NB4 (cell line): ENCODE measurements at regions not wholly inside any gene's neighbourhood (a gene's known extent, or its start where the extent isn't known, plus 50 kb on each side); places are given as distances from the start of the nearest gene placed in this dataset.

Experiments used
- CTCF ChIP-seq: IDR thresholded peaks from one replicate; pipeline ENCODE4 v1.5.1; 2012; ENCODE audit warnings: low read depth, low read length
- MYC ChIP-seq: IDR thresholded peaks from 2 replicates; pipeline ENCODE4 v1.6.1; 2011; ENCODE audit warnings: low read depth, low read length

GRCh38 chr4:65983061-65983460 lies 312.8 kb upstream of the EPHA5 start:
- TF ChIP-seq CTCF = no peak
- no peak for TF ChIP-seq MYC
